ENCODE measurements at regions not wholly inside any gene's neighbourhood (a gene's known extent, or its start where the extent isn't known, plus 50 kb on each side); places are given as distances from the start of the nearest gene placed in this dataset.

- Histone ChIP-seq H3K79me1 (ENCODE audit: low read depth in 1 of 2, low read length in 2 of 2) (no peaks in the 10 kb centered on the region), H4K20me1 (ENCODE audit: insufficient read depth, low read length) (no peaks in the 10 kb centered on the region), H3K9me3 (ENCODE audit: control insufficient read depth, insufficient read depth, low read length) (peaks cover 3% of the 10 kb centered on the region), H3K4me2 (ENCODE audit: low read depth, low read length) (no peak overlapping the region), H3K27me3 (ENCODE audit: control insufficient read depth, insufficient read depth, low read length) (no peaks in the 10 kb centered on the region; the same call in 1 of the 2 replicates), H3K9ac (ENCODE audit: low read depth, low read length) (no peak overlapping the region), H2BK120ac (ENCODE audit: low read depth, low read length) (no peak overlapping the region), H2BK15ac (ENCODE audit: low read depth, low read length) (no peak overlapping the region), H2AK5ac (ENCODE audit: low read depth, low read length) (no peak overlapping the region), H3K36me3 (ENCODE audit: control insufficient read depth, insufficient read depth, low read length) (no peaks in the 10 kb centered on the region), H2AK9ac (replicated peaks; ENCODE audit: low read depth, low read length, poor library complexity) (no peak overlapping the region), H3K56ac (ENCODE audit: extremely low read depth, insufficient read depth, low read length) (no peak overlapping the region), H2AFZ (replicated peaks; ENCODE audit: low read length, poor library complexity) (no peak overlapping the region), H2BK20ac (ENCODE audit: low read depth, low read length) (no peak overlapping the region), H3K18ac (ENCODE audit: low read depth, low read length) (no peak overlapping the region), H4K5ac (ENCODE audit: low read depth, low read length) (no peak overlapping the region), H3K23ac (ENCODE audit: low read depth, low read length) (no peak overlapping the region), H3K4me3 (ENCODE audit: insufficient read depth, low read depth, low read length) (no peak overlapping the region), H2BK5ac (ENCODE audit: low read depth, low read length, poor library complexity, severe bottlenecking) (no peak overlapping the region), H3K27ac (ENCODE audit: insufficient read depth, low read length) (no peak overlapping the region), H3K9me1 (ENCODE audit: insufficient read depth, low read length) (0 out of 2 replicates have a peak, but pooled peaks cover 10% of the 10 kb centered on the region), H4K8ac (ENCODE audit: low read depth in 2 of 2, low read length in 2 of 2) (no peak overlapping the region), H3K14ac (replicated peaks; ENCODE audit: low read depth, low read length) (no peak overlapping the region), H4K91ac (ENCODE audit: insufficient read depth, low read depth, low read length) (no peak overlapping the region), H3K4me1 (ENCODE audit: control insufficient read depth, insufficient read depth, low read length) (peaks cover 10% of the 10 kb centered on the region), H3K4ac (ENCODE audit: low read depth, low read length) (no peak overlapping the region)
- no TSS peak for BruUV-seq (replicated peaks)
- ChIA-PET POLR2A (ENCODE audit: unreplicated experiment) (no interaction called here), CTCF (no interaction called here)
- DNase-seq (no peak), ATAC-seq (ENCODE audit: low read depth) (no peak)
- WGBS, 2 experiments (ENCODE audit: extremely low coverage in 2 of 2, insufficient read length in 1 of 2): no CpG with 5 or more reads among the region's 4 CpGs
- in situ Hi-C loops (cut with MboI; ENCODE audit: low sequenced_read_pairs): no loop called here
- TF ChIP-seq CHD1 (IDR thresholded peaks at IDR 0.05; ENCODE audit: low read depth, low read length): no peak
- TF ChIP-seq RFX5 (IDR thresholded peaks at IDR 0.05; ENCODE audit: low read depth, low read length): no peak
- intact Hi-C loops (cut with micrococcal nuclease): no loop called here
- dilution Hi-C loops (cut with HindIII; ENCODE audit: low sequenced_read_pairs, unreplicated experiment): no loop called here
Observed at GRCh38 chr20:58600756-58601155, 50.3 kb upstream of the STX16 start.

All from IMR-90 (cell line).